A673 (cell line): ENCODE measurements at regions not wholly inside any gene's neighbourhood (a gene's known extent, or its start where the extent isn't known, plus 50 kb on each side); places are given as distances from the start of the nearest gene placed in this dataset.

Experiments used
- CTCF ChIP-seq: fragments of 300-800, 200-600 bp; sonication (generic); conservative IDR thresholded peaks from 2 replicates; pipeline ENCODE4 v1.5.1; 2017; ENCODE audit warnings: low read depth, mild to moderate bottlenecking, antibody characterized with exemption, low read length, moderate library complexity, mixed read lengths
- EZH2 ChIP-seq: fragments of 200-600 bp; sonication (generic); IDR thresholded peaks from 2 replicates; pipeline ENCODE4 v1.6.1; 2017; ENCODE audit warnings: borderline replicate concordance, low read depth, mild to moderate bottlenecking, mixed read lengths, antibody characterized with exemption, low read length; ENCODE audit not compliant: poor library complexity, severe bottlenecking

- TF ChIP-seq CTCF = no peak
- TF ChIP-seq EZH2 = no peak
These were observed 132.3 kb downstream of the CEP57L1 start for GRCh38 chr6:109227646-109228045.
